ENCODE measurements at regions not wholly inside any gene's neighbourhood (a gene's known extent, or its start where the extent isn't known, plus 50 kb on each side); places are given as distances from the start of the nearest gene placed in this dataset.
A peak's percentile ranks its signal among the peaks of the same experiment; 100 is the strongest.
"Not testable (repeated sequence)": the region's sequence is repeated elsewhere in the genome, so short reads cannot be mapped to it uniquely, and the experiment has no call there.

GRCh38 chr12:9543341-9543740 lies 64.4 kb downstream of the KLRB1 start:
- DNase-seq (ENCODE audit: low read depth) = not testable (repeated sequence)

- not testable (repeated sequence) for DNase-seq (ENCODE audit: low read depth)
Observed at GRCh38 chr12:9542827-9543226, 64.9 kb downstream of the KLRB1 start.

DNA sequence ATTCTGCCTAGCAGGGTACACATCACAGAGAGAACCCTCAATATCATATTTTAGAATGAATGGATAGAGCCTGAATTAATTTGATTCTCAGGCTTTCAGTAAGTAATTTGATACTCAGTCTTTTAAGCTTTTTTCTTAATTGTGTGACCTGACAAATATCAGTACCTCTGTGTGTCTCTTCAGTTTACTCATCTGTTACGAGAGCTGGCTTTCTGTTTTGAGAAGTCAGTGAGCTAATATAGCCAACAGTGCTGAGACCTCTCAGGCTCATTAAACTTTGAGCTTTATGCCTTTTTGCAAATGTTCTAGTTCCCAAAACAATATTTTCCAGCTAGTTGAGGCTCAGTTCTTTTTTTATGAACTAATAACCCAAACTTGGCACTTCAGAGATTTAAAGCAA lies 91.8 kb downstream of the KLRB1 start:
- DNase-seq (ENCODE audit: low read depth) = not testable (repeated sequence)

DNA sequence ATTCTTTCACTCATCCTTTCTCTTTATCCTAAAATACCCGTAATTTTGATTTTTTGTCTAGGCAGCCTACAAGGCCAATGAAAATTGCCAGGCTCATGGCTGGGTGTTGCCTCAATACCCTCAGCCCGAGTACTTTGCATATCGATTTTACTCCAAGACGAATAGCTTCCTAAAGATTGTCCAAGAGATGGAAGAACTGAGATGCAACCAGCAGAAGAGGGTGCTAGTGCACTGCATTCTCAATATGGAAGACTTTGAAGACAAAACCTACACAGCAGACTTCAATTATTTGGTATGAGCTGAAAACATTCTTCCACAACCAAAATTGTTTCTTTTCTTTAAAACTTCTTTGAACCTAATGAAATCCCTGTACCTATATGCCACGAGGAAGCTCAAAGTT lies 95.0 kb downstream of the KLRB1 start:
- DNase-seq (ENCODE audit: low read depth) = not testable (repeated sequence)

DNA sequence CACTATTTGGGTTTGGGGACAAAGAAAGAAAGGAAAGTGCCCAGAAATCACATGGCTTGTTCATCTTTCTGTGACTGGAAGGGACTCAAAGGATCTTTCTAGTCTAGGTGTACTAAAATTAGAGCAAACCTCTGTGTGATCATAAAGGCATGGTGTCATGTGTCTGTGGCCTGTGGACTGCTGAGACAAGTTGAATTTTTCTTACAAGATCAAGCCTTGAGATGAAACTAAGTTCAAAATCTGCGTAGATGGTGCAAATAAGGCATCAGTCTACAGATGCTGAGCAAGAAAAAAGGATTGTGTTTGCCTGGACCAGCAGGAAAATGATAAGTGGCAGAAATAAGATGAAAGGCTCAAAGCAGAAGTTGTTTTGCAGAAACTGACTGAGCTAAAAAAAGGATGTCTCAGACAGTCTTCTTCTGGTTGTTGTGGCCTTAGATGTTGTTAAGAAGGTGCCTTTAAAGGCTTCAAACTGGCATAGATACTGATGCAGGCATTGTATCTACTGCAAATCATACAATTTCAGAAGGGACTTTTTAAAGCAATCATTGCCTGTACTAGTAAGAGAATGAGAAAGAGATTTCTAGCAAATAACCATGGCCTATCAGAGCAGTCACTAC lies 97.2 kb downstream of the KLRB1 start:
- not testable (repeated sequence) for DNase-seq (ENCODE audit: low read depth)

DNA sequence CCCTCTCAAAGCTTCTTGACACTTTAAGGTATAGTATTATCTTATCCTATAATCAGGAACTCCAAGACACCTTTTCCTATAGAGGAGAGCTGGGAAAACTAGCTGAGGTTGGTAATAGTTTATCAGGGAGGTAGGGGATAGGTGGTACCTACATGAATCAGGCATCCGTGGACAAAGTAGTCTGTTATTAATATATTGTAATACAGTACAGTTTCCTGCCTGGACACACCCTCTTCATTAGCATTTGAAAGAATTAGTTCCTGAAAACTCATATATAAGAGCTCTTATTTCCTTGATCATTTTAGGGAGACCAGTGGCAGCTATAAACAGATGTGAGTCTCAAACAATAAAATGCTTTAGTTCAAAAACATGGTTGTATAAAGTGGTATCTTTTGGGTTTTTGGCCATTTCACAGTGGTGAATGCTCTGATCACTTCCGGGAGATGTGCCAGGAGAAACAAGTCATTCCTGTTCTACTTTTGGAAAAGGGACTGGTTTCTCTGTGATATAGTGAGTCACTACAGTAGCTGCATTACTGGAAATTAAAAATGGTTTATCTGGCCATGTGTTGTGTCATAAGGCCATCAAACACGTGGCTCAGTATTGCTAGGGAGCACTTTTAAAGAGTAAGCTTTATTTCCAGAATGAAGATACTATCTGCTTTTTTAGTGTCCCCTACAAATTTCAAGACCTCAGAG lies 98.1 kb downstream of the KLRB1 start:
- DNase-seq (ENCODE audit: low read depth) = peak; percentile 10

GRCh38 chr12:9506746-9507145 lies 101.0 kb downstream of the KLRB1 start:
- no peak for DNase-seq (ENCODE audit: low read depth)

- not testable (repeated sequence) for DNase-seq (ENCODE audit: low read depth)
Observed at GRCh38 chr12:9503384-9503783, 104.3 kb downstream of the KLRB1 start.

DNA sequence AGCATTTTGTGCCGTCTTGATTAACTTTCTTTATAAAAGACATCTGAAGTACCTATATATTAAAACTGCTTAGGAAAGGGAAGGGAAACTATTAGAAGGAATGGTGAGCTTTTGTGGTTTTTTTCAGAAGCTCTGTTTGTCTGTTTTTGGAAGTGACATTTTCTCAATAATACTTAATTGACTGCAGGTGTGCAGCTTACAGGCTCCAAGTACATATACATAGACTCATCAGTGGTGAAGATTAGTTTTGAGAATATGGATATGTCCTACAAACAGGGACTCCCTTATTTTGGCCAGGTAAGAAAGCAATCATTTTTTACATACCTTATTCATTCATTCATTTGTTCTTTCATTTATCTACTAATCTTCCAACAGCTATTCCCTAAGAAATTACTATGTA lies 104.9 kb downstream of the KLRB1 start:
- DNase-seq (ENCODE audit: low read depth) = not testable (repeated sequence)

DNA sequence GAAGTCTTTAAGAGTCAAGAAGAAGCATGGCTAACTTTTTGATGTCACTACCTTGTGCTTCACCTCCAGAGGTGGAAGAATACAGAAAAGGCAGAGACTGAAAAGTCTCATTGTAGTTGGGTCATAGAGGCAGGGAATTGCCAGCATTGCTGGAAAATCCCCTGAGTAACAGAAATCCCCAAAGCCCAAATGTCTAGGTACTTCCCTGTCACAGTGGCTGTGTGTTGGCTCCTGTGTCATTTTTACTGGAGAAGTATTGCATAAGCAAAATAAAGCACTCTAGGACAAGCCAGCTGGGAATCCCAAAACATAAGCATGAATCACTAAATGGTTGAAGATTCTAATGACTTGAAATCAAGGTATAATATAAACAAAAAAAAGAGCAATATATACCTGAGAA lies 114.4 kb downstream of the KLRB1 start:
- not testable (repeated sequence) for DNase-seq (ENCODE audit: low read depth)

GRCh38 chr12:9481289-9481688 lies 126.4 kb downstream of the KLRB1 start:
- not testable (repeated sequence) for DNase-seq (ENCODE audit: low read depth)

- peak; percentile 64 for DNase-seq (ENCODE audit: low read depth)
Observed at GRCh38 chr12:9474197-9474596, 133.5 kb downstream of the KLRB1 start.

DNA sequence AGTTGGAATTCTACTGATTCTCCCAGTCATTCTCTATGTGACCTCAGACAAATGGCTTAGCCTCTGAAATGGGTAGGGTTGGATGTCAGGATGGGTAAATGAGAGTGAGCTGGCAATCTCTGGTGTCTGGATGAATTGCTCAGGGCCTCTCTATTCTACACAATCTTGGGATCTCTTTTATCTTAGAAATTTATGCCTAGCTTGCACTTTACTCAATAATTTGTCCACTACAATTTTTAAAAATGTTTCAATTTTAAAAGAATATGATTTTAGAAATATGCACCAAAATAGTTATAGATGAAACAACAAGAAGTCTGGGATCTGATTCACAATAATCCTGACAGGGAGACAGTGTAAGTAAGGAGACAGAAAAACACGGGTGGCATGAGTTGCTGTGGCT lies 134.1 kb downstream of the KLRB1 start:
- DNase-seq (ENCODE audit: low read depth) = not testable (repeated sequence)

DNA sequence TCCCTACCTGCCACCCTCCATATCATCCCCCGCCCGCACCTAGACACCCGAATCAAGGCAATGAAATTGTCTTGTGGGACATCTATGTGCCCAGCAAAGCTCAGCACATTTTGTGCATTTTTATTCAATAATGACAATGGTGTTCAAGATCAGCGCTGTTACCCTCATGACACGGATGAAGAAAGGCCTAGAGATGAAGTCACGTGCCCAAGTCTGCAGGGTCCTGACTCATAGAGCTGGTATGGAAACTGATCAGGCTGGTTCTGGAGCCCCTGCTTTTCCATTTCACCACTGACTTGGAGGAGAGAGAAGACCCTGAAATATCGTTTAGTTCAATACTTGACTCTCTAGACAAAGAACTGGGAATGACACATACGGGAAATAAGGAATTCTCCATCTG lies 136.2 kb downstream of the KLRB1 start:
- DNase-seq (ENCODE audit: low read depth) = not testable (repeated sequence)

- not testable (repeated sequence) for DNase-seq (ENCODE audit: low read depth)
Observed at GRCh38 chr12:9470367-9470766, 137.3 kb downstream of the KLRB1 start.

DNA sequence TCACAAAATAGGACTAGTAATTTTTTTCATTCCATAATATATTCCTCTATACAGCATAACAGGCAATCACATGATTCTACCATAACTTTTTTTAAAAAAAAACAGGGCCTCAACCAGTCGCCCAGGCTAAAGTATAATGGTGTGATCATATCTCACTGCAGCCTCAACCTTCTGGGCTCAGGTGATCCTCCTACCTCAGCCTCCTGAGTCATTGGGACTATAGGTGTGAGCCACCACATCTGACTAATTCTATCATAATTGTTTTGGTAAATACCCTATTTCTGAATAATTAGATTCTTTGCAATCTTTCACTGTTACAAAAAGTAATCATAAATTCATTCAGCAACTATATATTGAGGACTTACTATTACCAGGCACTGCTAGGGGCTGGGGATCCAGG lies 137.8 kb downstream of the KLRB1 start:
- DNase-seq (ENCODE audit: low read depth) = not testable (repeated sequence)

DNA sequence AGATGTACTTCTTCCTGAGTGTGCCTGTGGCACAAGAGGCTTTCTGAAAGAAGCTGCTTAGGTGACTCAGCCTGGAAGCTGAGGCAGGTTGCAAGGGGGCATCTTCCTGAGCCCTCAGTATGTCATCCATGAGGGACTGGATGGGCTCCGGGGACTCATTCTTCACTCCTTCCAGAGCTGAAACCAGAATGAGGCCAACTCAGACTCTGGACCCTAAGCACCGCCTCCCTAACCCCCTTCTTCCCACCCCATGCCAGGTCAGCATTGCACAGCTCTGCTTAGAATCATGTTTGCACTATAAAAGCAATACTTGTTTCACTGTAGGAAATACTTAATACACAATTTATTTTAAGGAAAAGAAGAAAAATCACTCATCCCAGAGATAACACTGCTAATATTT lies 138.3 kb downstream of the KLRB1 start:
- not testable (repeated sequence) for DNase-seq (ENCODE audit: low read depth)

GRCh38 chr12:9468998-9469397 lies 138.7 kb downstream of the KLRB1 start:
- peak; percentile 33 for DNase-seq (ENCODE audit: low read depth)

DNA sequence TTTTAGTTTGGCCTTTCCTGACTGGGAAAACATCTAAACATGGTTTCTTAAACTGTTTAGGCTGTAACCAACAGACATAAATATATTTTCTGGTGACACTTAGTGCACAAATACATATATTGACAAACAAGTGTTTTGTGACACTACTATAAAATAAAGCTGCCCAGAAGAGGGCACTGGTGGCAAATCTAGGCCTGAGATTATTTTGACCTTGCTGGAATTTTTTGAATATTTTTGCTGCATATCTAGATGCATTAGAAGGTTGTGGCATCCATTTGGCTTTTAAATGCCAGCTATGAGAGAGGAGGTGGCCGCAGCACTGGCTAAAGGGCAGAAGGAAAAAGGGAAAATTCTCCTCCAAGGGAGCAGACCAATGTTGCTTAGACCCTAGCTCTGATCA lies 139.6 kb downstream of the KLRB1 start:
- DNase-seq (ENCODE audit: low read depth) = not testable (repeated sequence)

DNA sequence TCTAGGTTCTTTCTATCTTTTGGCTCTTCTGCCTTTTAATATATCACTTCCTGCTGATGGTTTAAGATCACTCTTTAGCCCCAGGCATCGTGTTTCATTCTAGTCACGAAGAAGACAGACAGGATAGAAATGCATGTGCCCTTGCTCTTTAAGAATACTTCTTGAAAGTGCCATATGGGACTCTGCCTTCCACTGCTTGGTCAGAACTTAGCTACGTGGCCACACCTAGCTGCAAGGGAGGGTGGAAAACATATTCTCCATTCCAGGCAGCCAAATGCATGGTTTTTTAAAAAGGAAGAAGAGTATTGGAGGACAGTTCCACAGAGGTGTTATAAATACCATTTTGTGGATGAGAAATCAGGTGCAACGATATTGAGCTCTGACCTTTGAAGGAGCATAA lies 143.3 kb downstream of the KLRB1 start:
- no peak for DNase-seq (ENCODE audit: low read depth)

- peak; percentile 48 for DNase-seq (ENCODE audit: low read depth)
Observed at GRCh38 chr12:9455516-9455915, 152.2 kb downstream of the KLRB1 start.

- DNase-seq (ENCODE audit: low read depth) = not testable (repeated sequence)
Observed at GRCh38 chr12:9454021-9454420, 153.7 kb downstream of the KLRB1 start.

GRCh38 chr12:9450127-9450567 lies 157.6 kb downstream of the KLRB1 start:
- peak; percentile 15 for DNase-seq (ENCODE audit: low read depth)

Data from amniotic epithelial cell (primary cell).